ENCODE measurements at regions not wholly inside any gene's neighbourhood (a gene's known extent, or its start where the extent isn't known, plus 50 kb on each side); places are given as distances from the start of the nearest gene placed in this dataset.

GRCh38 chr13:22143671-22144070 lies 472.8 kb downstream of the FGF9 start:
- H3K4me3 ChIP-seq (ENCODE audit: low read depth, low read length) = no peak overlapping the region
- ChIA-PET CTCF (no interaction called here), POLR2A (no interaction called here)
- no peak for DNase-seq (ENCODE audit: low read depth, low spot score)
- TF ChIP-seq CTCF (IDR thresholded peaks at IDR 0.05; ENCODE audit: insufficient read depth, low read length, missing control alignments) = no peak

DNA sequence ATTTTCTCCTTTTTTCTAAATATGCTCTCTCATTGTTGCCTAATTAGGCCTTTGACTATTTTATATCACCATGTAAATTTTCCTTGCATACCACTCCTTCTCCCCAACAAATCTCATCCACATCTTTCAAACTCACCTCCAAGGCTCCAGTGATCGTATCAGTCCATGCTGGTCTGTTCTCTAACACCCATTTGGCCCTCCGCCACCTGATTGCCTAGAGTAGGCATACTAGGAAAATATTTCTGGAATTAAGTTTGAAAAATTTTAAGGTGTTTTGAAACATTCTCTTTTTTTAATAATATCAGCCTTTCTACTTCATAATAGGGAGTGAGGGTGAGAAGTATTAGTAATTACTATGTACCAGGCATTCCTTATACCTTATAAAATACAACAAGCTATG lies 473.9 kb downstream of the FGF9 start:
- CTCF ChIA-PET = no interaction called here
- POLR2A ChIA-PET = no interaction called here
- no peak for TF ChIP-seq CTCF (IDR thresholded peaks at IDR 0.05; ENCODE audit: insufficient read depth, low read length, missing control alignments)

DNA sequence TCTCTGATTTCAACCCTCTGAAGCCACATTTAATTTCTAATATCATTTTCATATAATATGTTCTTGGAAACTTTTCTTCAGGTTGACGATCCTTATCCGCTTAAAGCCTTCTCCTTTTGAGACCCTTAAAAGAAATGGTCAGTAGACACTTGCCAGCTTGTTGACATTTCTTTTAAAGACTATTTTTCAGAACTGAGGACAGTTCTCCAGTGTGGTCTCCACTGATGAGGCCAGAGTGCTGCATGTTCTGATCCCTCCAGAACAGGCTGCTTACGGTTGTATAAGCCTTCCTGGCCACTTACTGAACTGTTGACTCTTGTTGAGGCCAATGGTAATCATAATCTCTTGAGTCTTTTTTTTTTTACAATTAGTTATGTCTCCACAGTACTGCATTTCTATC lies 477.3 kb downstream of the FGF9 start:
- TF ChIP-seq CTCF (IDR thresholded peaks at IDR 0.05; ENCODE audit: insufficient read depth, low read length, missing control alignments) = no peak
- ChIA-PET POLR2A (no interaction called here), CTCF (no interaction called here)

More for the DNA sequence above, 473.9 kb downstream of the FGF9 start:
- H3K4me3 ChIP-seq (ENCODE audit: low read depth, low read length) = no peak overlapping the region
- no peak for DNase-seq (ENCODE audit: low read depth, low spot score)

GRCh38 chr13:22152751-22153150 lies 481.9 kb downstream of the FGF9 start:
- no peak overlapping the region for H3K4me3 ChIP-seq (ENCODE audit: low read depth, low read length)
- no peak for DNase-seq (ENCODE audit: low read depth, low spot score)
- ChIA-PET POLR2A (no interaction called here), CTCF (no interaction called here)
- TF ChIP-seq CTCF (IDR thresholded peaks at IDR 0.05; ENCODE audit: insufficient read depth, low read length, missing control alignments) = no peak

More for the DNA sequence above, 477.3 kb downstream of the FGF9 start:
- no peak for DNase-seq (ENCODE audit: low read depth, low spot score)
- H3K4me3 ChIP-seq (ENCODE audit: low read depth, low read length) = no peak overlapping the region

- H3K4me3 ChIP-seq (ENCODE audit: low read depth, low read length) = no peak overlapping the region
- ChIA-PET CTCF (no interaction called here), POLR2A (no interaction called here)
- no peak for TF ChIP-seq CTCF (IDR thresholded peaks at IDR 0.05; ENCODE audit: insufficient read depth, low read length, missing control alignments)
- no peak for DNase-seq (ENCODE audit: low read depth, low spot score)
These were observed 483.2 kb downstream of the FGF9 start for GRCh38 chr13:22154041-22154440.

DNA sequence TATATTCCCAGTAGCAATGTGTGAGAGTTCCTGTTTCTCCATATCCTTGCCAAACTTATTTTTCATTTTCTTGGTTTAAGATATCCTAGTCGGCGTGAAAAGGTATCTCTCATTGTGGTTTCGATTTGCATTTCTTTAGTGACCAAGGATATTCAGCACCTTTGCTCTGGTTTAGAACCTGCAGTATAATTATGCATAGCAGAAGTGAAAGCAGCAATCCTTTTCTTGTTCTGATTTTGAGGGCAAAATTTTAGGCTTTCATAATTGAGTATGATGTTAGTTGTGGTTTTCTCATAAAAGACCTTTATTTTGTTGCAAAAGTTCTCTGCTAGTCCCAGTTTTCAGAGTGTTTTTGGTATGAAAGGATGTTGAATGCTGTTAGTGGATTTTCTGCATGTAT lies 491.0 kb downstream of the FGF9 start:
- POLR2A ChIA-PET = no interaction called here
- CTCF ChIA-PET = no interaction called here
- TF ChIP-seq CTCF (IDR thresholded peaks at IDR 0.05; ENCODE audit: insufficient read depth, low read length, missing control alignments) = no peak
- DNase-seq (ENCODE audit: low read depth, low spot score) = no peak
- H3K4me3 ChIP-seq (ENCODE audit: low read depth, low read length) = no peak overlapping the region
